Lung (tissue), 11 donors: ENCODE measurements at regions not wholly inside any gene's neighbourhood (a gene's known extent, or its start where the extent isn't known, plus 50 kb on each side); places are given as distances from the start of the nearest gene placed in this dataset.

Experiments
- ATAC-seq: fragments of 200-7000 bp; cut with Tn5 transposase; one replicate; pipeline ENCODE4 v1.9.1; 2020; ENCODE audit warnings: moderate number of reproducible peaks; ENCODE audit not compliant: insufficient read depth, low FRiP score
- DNase-seq, 3 donors: peaks; one replicate each; pipeline ENCODE4 v3.0.0-alpha.2; 2013 to 2017
- H3K27ac ChIP-seq, 2 donors: one replicate each; pipeline ENCODE4 v1.5.1; 2013; ENCODE audit warnings: mild to moderate bottlenecking in 2 of 2, moderate library complexity in 2 of 2, control low read depth in 1 of 2, inconsistent platforms in 1 of 2, low read depth in 1 of 2, low read length in 1 of 2
- H3K27me3 ChIP-seq, 3 donors: one replicate each; pipeline ENCODE4 v1.5.1; 2013; ENCODE audit warnings: low read length in 2 of 3; ENCODE audit not compliant: control insufficient read depth in 3 of 3, insufficient read depth in 3 of 3
- H3K36me3 ChIP-seq, 4 donors: one replicate each; pipeline ENCODE4 v1.5.1; 2013; ENCODE audit warnings: low read length in 4 of 4, mild to moderate bottlenecking in 1 of 4, moderate library complexity in 1 of 4; ENCODE audit not compliant: control insufficient read depth in 4 of 4, insufficient read depth in 4 of 4
- H3K4me1 ChIP-seq, 5 donors: one replicate each; pipeline ENCODE4 v1.5.1; 2013; ENCODE audit warnings: low read length in 5 of 5, mild to moderate bottlenecking in 2 of 5, moderate library complexity in 1 of 5; ENCODE audit not compliant: control insufficient read depth in 5 of 5, insufficient read depth in 5 of 5
- H3K4me3 ChIP-seq: one replicate; pipeline ENCODE4 v1.5.1; 2013; ENCODE audit warnings: mild to moderate bottlenecking, control low read depth, moderate library complexity
- H3K9ac ChIP-seq, 2 donors: one replicate each; pipeline ENCODE4 v1.5.1; 2013; ENCODE audit warnings: low read length in 2 of 2, control low read depth in 1 of 2; ENCODE audit not compliant: insufficient read depth in 1 of 2
- H3K9me3 ChIP-seq, 4 donors: one replicate each; pipeline ENCODE4 v1.5.1; 2013; ENCODE audit warnings: low read length in 3 of 4, mild to moderate bottlenecking in 1 of 4, moderate library complexity in 1 of 4; ENCODE audit not compliant: control insufficient read depth in 4 of 4, insufficient read depth in 3 of 4
- WGBS, 2 donors: extraction: QIAGEN DNeasy Blood & Tissue Kit; methylation state at CpG; one replicate each; pipeline ENCODE4 v1.1.7; 2013; 5-methylcytosine and 5-hydroxymethylcytosine counted together
- TF ChIP-seq, protein P1 (sequence below): IDR thresholded peaks from 2 replicates; pipeline ENCODE4 v1.5.1; 2012; ENCODE audit warnings: mild to moderate bottlenecking; ENCODE audit errors: control extremely low read depth, extremely low read depth
- donor health status: control.
- donor health status: control.
- donor health status: Bipolar disorder and iron deficiency.
- donor health status: healthy.
- donor health status: DM: yes; HTN: yes; CAD: no.

DNA sequence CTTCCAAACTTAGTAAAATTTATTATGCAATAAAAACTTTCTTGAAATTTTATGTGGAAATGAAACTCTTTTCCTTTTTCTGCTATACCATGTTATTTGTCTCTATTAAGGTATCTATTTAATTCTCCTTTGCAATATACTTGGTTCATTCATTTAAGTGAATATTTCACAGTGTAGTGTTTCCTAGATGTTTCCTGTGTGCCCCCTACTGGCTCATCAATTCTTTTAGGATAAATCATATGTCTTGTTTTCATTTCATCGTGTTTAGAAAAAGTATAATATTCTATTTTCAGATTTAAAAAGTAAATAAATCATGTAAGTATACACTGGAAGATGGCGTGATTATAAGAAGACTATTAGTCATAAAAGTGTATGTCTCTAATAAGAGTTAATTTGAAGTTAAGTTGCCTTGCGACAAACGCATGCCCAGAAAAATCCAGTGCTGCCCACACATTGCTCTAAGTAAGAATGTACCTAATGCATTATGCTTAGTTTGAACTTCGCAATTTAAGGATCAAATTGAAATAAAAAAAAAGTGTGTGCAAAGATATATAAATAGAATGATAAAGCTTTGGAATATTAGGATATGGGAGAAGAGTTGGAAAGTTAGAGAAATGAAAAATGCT, 525.4 kb downstream of the KCNJ3 start:
- Histone ChIP-seq H3K36me3 (no peaks in the 10 kb centered on the region), H3K27me3 (no peaks in the 10 kb centered on the region), H3K27ac (no peak overlapping the region), H3K9ac (no peak overlapping the region), H3K4me1 (no peaks in the 10 kb centered on the region), H3K4me3 (no peak overlapping the region), H3K9me3 (no peaks in the 10 kb centered on the region)
- DNase-seq (peak in 2 of 3 donors; percentile 39 to 50), ATAC-seq (no peak)
- WGBS, 2 donors = 54 to 61% methylated on average over 5 of the region's 5 CpGs
- TF ChIP-seq, protein P1, sequence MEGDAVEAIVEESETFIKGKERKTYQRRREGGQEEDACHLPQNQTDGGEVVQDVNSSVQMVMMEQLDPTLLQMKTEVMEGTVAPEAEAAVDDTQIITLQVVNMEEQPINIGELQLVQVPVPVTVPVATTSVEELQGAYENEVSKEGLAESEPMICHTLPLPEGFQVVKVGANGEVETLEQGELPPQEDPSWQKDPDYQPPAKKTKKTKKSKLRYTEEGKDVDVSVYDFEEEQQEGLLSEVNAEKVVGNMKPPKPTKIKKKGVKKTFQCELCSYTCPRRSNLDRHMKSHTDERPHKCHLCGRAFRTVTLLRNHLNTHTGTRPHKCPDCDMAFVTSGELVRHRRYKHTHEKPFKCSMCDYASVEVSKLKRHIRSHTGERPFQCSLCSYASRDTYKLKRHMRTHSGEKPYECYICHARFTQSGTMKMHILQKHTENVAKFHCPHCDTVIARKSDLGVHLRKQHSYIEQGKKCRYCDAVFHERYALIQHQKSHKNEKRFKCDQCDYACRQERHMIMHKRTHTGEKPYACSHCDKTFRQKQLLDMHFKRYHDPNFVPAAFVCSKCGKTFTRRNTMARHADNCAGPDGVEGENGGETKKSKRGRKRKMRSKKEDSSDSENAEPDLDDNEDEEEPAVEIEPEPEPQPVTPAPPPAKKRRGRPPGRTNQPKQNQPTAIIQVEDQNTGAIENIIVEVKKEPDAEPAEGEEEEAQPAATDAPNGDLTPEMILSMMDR = no peak

DNA sequence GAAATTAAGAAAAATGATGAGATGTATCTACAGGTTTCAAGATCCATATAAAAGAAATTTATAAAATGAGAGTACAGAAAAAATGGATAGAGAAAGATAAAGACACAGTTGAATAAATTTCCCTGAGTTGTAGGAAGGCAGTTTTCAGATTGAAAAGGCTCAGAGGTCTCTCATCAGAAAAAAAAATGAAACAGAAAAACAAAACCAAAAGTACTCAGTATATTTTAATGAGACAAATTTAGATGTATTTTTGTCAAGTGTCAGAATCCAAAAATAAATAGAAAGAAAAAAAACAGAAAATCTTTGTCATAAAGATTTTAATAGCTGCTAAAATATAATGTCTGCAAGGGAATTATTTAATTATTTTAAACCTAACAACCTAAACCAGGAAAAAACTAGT, 520.5 kb downstream of the KCNJ3 start:
- no peaks in the 10 kb centered on the region for H3K36me3 ChIP-seq
- TF ChIP-seq, protein P1 = no peak
- H3K27ac ChIP-seq = no peak overlapping the region
- ATAC-seq = no peak
- H3K9ac ChIP-seq = no peak overlapping the region
- DNase-seq = no peak
- peaks cover 0 to 2% (median 0%) of the 10 kb centered on the region in 3 donors for H3K27me3 ChIP-seq
- no peak overlapping the region for H3K4me3 ChIP-seq
- no peaks in the 10 kb centered on the region for H3K4me1 ChIP-seq
- no peaks in the 10 kb centered on the region for H3K9me3 ChIP-seq

DNA sequence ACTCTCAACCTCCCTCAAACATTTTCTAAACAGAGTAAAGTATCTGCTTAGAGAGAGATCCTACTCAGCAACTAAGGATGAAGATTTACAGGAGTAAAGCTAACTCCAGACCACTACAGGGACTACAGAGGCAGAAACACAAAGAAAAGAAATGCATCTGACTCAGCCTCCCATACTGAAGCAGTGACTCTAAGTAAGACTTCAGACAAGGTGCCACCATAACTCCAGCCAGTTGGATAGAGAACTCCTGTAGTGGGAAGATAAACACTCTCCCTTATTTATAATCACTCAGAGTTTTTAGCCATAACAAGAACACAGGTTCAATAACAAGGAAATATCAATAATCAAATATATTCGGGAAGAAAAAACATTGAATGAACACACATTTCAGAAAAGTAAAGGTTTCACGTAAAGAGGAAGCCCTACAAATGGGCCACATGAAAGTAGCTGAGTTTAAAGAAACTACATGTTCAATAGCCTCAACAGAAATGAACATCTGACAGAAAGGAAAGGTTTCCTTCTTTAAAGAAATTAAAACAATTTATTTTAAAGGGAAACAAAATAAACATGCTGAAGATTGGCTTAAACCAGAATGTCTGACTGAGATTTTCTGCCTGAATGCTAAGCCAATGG, 519.9 kb downstream of the KCNJ3 start:
- TF ChIP-seq, protein P1 = no peak
- no peak for DNase-seq
- Histone ChIP-seq H3K27ac (no peak overlapping the region), H3K27me3 (peaks cover 0 to 2% (median 0%) of the 10 kb centered on the region in 3 donors), H3K9me3 (no peaks in the 10 kb centered on the region), H3K36me3 (no peaks in the 10 kb centered on the region), H3K9ac (no peak overlapping the region), H3K4me1 (no peaks in the 10 kb centered on the region), H3K4me3 (no peak overlapping the region)
- ATAC-seq = no peak
- 86 to 87% methylated on average over 2 of the region's 2 CpGs for WGBS, 2 donors
